HCT116 (cell line): ENCODE measurements at regions not wholly inside any gene's neighbourhood (a gene's known extent, or its start where the extent isn't known, plus 50 kb on each side); places are given as distances from the start of the nearest gene placed in this dataset.

Experiments
- ATAC-seq: fragments of 200-7000 bp; cut with Tn5 transposase; 2 replicates; pipeline ENCODE4 v1.9.1; 2020; ENCODE audit warnings: mild to moderate bottlenecking, moderate library complexity
- BruUV-seq: library from RNA; stranded (reverse); fragments of 400-500 nt; replicated peaks from 2 replicates; lab custom pipeline; 2021; lab: Mats Ljungman, UMichigan
- CTCF ChIA-PET: fragments of 300-600 bp; sonication (Branson Sonifier 250); formaldehyde crosslinking; loops from one replicate; lab custom pipeline; 2021; ENCODE audit warnings: antibody characterized with exemption; lab: Charles Lee
- POLR2A ChIA-PET: fragments of 300-600, 350-600 bp; sonication (Branson Sonifier 250); formaldehyde crosslinking; loops from one replicate; lab custom pipeline; 2021; ENCODE audit warnings: antibody characterized with exemption; lab: Charles Lee
- RAD21 ChIA-PET, 2 experiments: fragments of 300-600 bp; sonication (Branson Sonifier 250); formaldehyde crosslinking; loops; one replicate each; lab custom pipeline; 2023; ENCODE audit warnings: low total read pairs in 2 of 2; ENCODE audit not compliant: uncharacterized antibody in 2 of 2, unreplicated experiment in 2 of 2, low non-redundant PET in 1 of 2; lab: Charles Lee
- DNase-seq: peaks from one replicate; pipeline ENCODE4 v3.0.0-alpha.2; 2010; ENCODE audit warnings: low read depth, low spot score
- H2AFZ ChIP-seq: fragments of 200-600 bp; shearing (Covaris generic), sonication (generic); 2 replicates; pipeline ENCODE4 v1.6.1; 2017; ENCODE audit warnings: low read depth, mixed run types, mixed read lengths, antibody characterized with exemption, low read length; ENCODE audit not compliant: poor library complexity, severe bottlenecking
- H3K27ac ChIP-seq: 2 replicates; pipeline ENCODE4 v1.5.1; 2012; ENCODE audit warnings: low read depth, low read length
- H3K27me3 ChIP-seq: fragments of 200-600 bp; sonication (generic); 2 replicates; pipeline ENCODE4 v1.6.1; 2016; ENCODE audit warnings: mixed run types, low read length, mixed read lengths; ENCODE audit not compliant: insufficient read depth
- H3K36me3 ChIP-seq, 2 experiments: fragments of 200-500 bp in 1 of 2; fragments of 200-600 bp in 1 of 2; sonication (Bioruptor generic) in 1 of 2; sonication (generic) in 1 of 2; 2 replicates each; pipeline versions ENCODE4 v1.5.1 to v1.6.1; 2014 to 2016; ENCODE audit warnings: low read length in 2 of 2, inconsistent platforms in 1 of 2, mixed read lengths in 1 of 2, mixed run types in 1 of 2; ENCODE audit not compliant: insufficient read depth in 2 of 2, control insufficient read depth in 1 of 2
- H3K4me1 ChIP-seq, 2 experiments: fragments of 200-600 bp in 1 of 2; sonication (generic) in 1 of 2; 2 replicates each; pipeline versions ENCODE4 v1.5.1 to v1.6.1; 2012 to 2017; ENCODE audit warnings: low read length in 2 of 2, inconsistent platforms in 1 of 2, mild to moderate bottlenecking in 1 of 2, mixed read lengths in 1 of 2, mixed run types in 1 of 2, moderate library complexity in 1 of 2; ENCODE audit not compliant: insufficient read depth in 2 of 2, control insufficient read depth in 1 of 2
- H3K4me2 ChIP-seq: fragments of 200-600 bp; sonication (generic); 2 replicates; pipeline ENCODE4 v1.6.1; 2017; ENCODE audit warnings: mixed run types, low read length, mixed read lengths
- H3K4me3 ChIP-seq, 2 experiments: fragments of 200-600 bp in 1 of 2; sonication (generic) in 1 of 2; replicated peaks in 1 of 2; 2 replicates each; pipeline ENCODE4 v1.5.1; 2011 to 2016; ENCODE audit warnings: low read length in 2 of 2, control low read depth in 1 of 2, low read depth in 1 of 2, mild to moderate bottlenecking in 1 of 2, mixed read lengths in 1 of 2, mixed run types in 1 of 2
- H3K79me2 ChIP-seq: fragments of 200-600 bp; sonication (generic); 2 replicates; pipeline ENCODE4 v1.6.1; 2017; ENCODE audit warnings: mild to moderate bottlenecking, mixed run types, low read length, moderate library complexity, mixed read lengths; ENCODE audit not compliant: insufficient read depth
- H3K9ac ChIP-seq: fragments of 200-600 bp; sonication (generic); 2 replicates; pipeline ENCODE4 v1.6.1; 2016; ENCODE audit warnings: low read length, mixed read lengths
- H3K9me2 ChIP-seq: fragments of 200-600 bp; sonication (generic), shearing (Covaris generic); 2 replicates; pipeline ENCODE4 v1.6.1; 2017; ENCODE audit warnings: mixed run types, mild to moderate bottlenecking, moderate library complexity; ENCODE audit not compliant: insufficient read depth
- H3K9me3 ChIP-seq, 2 experiments: fragments of 200-500 bp in 1 of 2; fragments of 200-600 bp in 1 of 2; sonication (Bioruptor generic) in 1 of 2; sonication (generic) in 1 of 2; 2 replicates each; pipeline ENCODE4 v1.6.1; 2014 to 2017; ENCODE audit warnings: low read length in 2 of 2, mixed read lengths in 2 of 2, inconsistent platforms in 1 of 2, low read depth in 1 of 2, mild to moderate bottlenecking in 1 of 2, mixed run types in 1 of 2, moderate library complexity in 1 of 2; ENCODE audit not compliant: control insufficient read depth in 1 of 2, insufficient read depth in 1 of 2
- H4K20me1 ChIP-seq: fragments of 200-600 bp; sonication (generic), shearing (Covaris generic); 2 replicates; pipeline ENCODE4 v1.6.1; 2017; ENCODE audit warnings: mixed run types, mild to moderate bottlenecking, moderate library complexity; ENCODE audit not compliant: insufficient read depth
- ATF3 ChIP-seq: IDR thresholded peaks from 2 replicates; pipeline ENCODE4 v1.6.1; 2012
- CBX3 ChIP-seq: IDR thresholded peaks from 2 replicates; pipeline ENCODE4 v1.6.1; 2012; ENCODE audit warnings: low read depth
- CEBPB ChIP-seq: IDR thresholded peaks from 2 replicates; pipeline ENCODE4 v1.6.1; 2012; ENCODE audit warnings: low read depth
- CTCF ChIP-seq, 3 experiments: fragments of 200-600 bp in 1 of 3; sonication (generic) in 1 of 3; IDR thresholded peaks in 2 of 3; conservative IDR thresholded peaks in 1 of 3; 2 replicates each; pipeline ENCODE4 v1.5.1; 2012 to 2017; ENCODE audit warnings: low read depth in 2 of 3, low read length in 2 of 3, antibody characterized with exemption in 1 of 3, borderline replicate concordance in 1 of 3, control low read depth in 1 of 3, mild to moderate bottlenecking in 1 of 3, mixed read lengths in 1 of 3, mixed run types in 1 of 3, moderate library complexity in 1 of 3; ENCODE audit not compliant: insufficient read depth in 1 of 3
- EGR1 ChIP-seq: IDR thresholded peaks from 2 replicates; pipeline ENCODE4 v1.6.1; 2012; ENCODE audit warnings: low read depth
- ELF1 ChIP-seq: IDR thresholded peaks from 2 replicates; pipeline ENCODE4 v1.6.1; 2012; ENCODE audit warnings: low read depth, borderline replicate concordance
- EZH2phosphoT487 ChIP-seq: fragments of 200-600 bp; IDR thresholded peaks from 2 replicates; pipeline ENCODE4 v1.6.1; 2018; ENCODE audit warnings: antibody characterized with exemption, borderline replicate concordance
- FOSL1 ChIP-seq: IDR thresholded peaks from 2 replicates; pipeline ENCODE4 v1.6.1; 2012; ENCODE audit warnings: low read depth
- MAX ChIP-seq: IDR thresholded peaks from 2 replicates; pipeline ENCODE4 v1.6.1; 2012
- POLR2A ChIP-seq: IDR thresholded peaks from 2 replicates; pipeline ENCODE4 v1.7.0; 2011; ENCODE audit warnings: borderline replicate concordance; ENCODE audit not compliant: insufficient read depth, insufficient read length; ENCODE audit errors: extremely low read depth
- POLR2AphosphoS5 ChIP-seq: IDR thresholded peaks from 2 replicates; pipeline ENCODE4 v1.6.1; 2011; ENCODE audit warnings: mild to moderate bottlenecking, low read depth, low read length, moderate library complexity
- RAD21 ChIP-seq: IDR thresholded peaks from 2 replicates; pipeline ENCODE4 v1.6.1; 2012; ENCODE audit warnings: low read depth, mild to moderate bottlenecking
- SIN3A ChIP-seq: IDR thresholded peaks from 2 replicates; pipeline ENCODE4 v1.6.1; 2012; ENCODE audit warnings: low read depth
- SP1 ChIP-seq: IDR thresholded peaks from 2 replicates; pipeline ENCODE4 v1.6.1; 2012; ENCODE audit warnings: low read depth
- SRF ChIP-seq: IDR thresholded peaks from 2 replicates; pipeline ENCODE4 v1.6.1; 2012; ENCODE audit warnings: low read depth
- TCF7L2 ChIP-seq: IDR thresholded peaks from 2 replicates; pipeline ENCODE4 v1.7.0; 2011; ENCODE audit warnings: borderline replicate concordance, inconsistent platforms; ENCODE audit not compliant: insufficient read depth, insufficient read length; ENCODE audit errors: extremely low read depth
- ZFX ChIP-seq: fragments of 450-650 bp; IDR thresholded peaks from 2 replicates; pipeline ENCODE4 v1.6.1; 2017
- ZNF274 ChIP-seq: fragments of 200-500 bp; sonication (Bioruptor generic); IDR thresholded peaks from 2 replicates; pipeline ENCODE4 v1.6.1; 2014; ENCODE audit warnings: mild to moderate bottlenecking, low read depth, low read length, inconsistent platforms
- intact Hi-C: fragments of 100-400 bp; cut with micrococcal nuclease; formaldehyde crosslinking; loops from 2 replicates; pipeline ENCODE4 v1.10.0; 2022
- TF ChIP-seq, protein P1 (sequence below): IDR thresholded peaks from 2 replicates; pipeline ENCODE4 v1.6.1; 2012; ENCODE audit warnings: low read depth

- intact Hi-C loops: no loop called here
These were observed 69.0 kb upstream of the SPANXN1 start for GRCh38 chrX:145178268-145178667.

More at GRCh38 chrX:145178268-145178667, 69.0 kb upstream of the SPANXN1 start:
- no peak for ATAC-seq
- no peaks in the 10 kb centered on the region for H4K20me1 ChIP-seq
- no peak overlapping the region for H3K4me2 ChIP-seq
- H3K27me3 ChIP-seq: no peaks in the 10 kb centered on the region
- H3K4me1 ChIP-seq: no peaks in the 10 kb centered on the region
- H3K9ac ChIP-seq: no peak overlapping the region
- CTCF ChIA-PET: no interaction called here
- no peaks in the 10 kb centered on the region for H3K36me3 ChIP-seq
- no peak overlapping the region for H3K27ac ChIP-seq
- POLR2A ChIA-PET: no interaction called here
- H2AFZ ChIP-seq: no peak overlapping the region
- no peak for DNase-seq
- no peak overlapping the region for H3K4me3 ChIP-seq
- RAD21 ChIA-PET: no interaction called here
- H3K79me2 ChIP-seq: no peaks in the 10 kb centered on the region
- TF ChIP-seq, protein P1, sequence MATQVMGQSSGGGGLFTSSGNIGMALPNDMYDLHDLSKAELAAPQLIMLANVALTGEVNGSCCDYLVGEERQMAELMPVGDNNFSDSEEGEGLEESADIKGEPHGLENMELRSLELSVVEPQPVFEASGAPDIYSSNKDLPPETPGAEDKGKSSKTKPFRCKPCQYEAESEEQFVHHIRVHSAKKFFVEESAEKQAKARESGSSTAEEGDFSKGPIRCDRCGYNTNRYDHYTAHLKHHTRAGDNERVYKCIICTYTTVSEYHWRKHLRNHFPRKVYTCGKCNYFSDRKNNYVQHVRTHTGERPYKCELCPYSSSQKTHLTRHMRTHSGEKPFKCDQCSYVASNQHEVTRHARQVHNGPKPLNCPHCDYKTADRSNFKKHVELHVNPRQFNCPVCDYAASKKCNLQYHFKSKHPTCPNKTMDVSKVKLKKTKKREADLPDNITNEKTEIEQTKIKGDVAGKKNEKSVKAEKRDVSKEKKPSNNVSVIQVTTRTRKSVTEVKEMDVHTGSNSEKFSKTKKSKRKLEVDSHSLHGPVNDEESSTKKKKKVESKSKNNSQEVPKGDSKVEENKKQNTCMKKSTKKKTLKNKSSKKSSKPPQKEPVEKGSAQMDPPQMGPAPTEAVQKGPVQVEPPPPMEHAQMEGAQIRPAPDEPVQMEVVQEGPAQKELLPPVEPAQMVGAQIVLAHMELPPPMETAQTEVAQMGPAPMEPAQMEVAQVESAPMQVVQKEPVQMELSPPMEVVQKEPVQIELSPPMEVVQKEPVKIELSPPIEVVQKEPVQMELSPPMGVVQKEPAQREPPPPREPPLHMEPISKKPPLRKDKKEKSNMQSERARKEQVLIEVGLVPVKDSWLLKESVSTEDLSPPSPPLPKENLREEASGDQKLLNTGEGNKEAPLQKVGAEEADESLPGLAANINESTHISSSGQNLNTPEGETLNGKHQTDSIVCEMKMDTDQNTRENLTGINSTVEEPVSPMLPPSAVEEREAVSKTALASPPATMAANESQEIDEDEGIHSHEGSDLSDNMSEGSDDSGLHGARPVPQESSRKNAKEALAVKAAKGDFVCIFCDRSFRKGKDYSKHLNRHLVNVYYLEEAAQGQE: no peak
- no peak for TF ChIP-seq POLR2A
- TF ChIP-seq FOSL1: no peak
- no peak for TF ChIP-seq CEBPB
- no peak for TF ChIP-seq SRF
- TF ChIP-seq EGR1: no peak
- no peak for TF ChIP-seq ATF3
- TF ChIP-seq MAX: no peak
- no peak; a peak in 1 of 6 replicates for TF ChIP-seq CTCF (IDR thresholded peaks at IDR 0.05 in 2 of 3, conservative IDR thresholded peaks at IDR 0.05 in 1 of 3; ENCODE audit: borderline replicate concordance in 1 of 3, insufficient read depth in 1 of 3, low read depth in 2 of 3, low read length in 2 of 3)
- TF ChIP-seq ZNF274: no peak
- TF ChIP-seq TCF7L2: no peak
- no peak for TF ChIP-seq ELF1
- TF ChIP-seq ZFX: no peak
- TF ChIP-seq EZH2phosphoT487: no peak
- TF ChIP-seq CBX3: no peak
- TF ChIP-seq POLR2AphosphoS5: no peak
- TF ChIP-seq SP1: no peak
- TF ChIP-seq RAD21: no peak
- no peak for TF ChIP-seq SIN3A
- no peaks in the 10 kb centered on the region for H3K9me2 ChIP-seq
- no TSS peak for BruUV-seq
- no peaks in the 10 kb centered on the region for H3K9me3 ChIP-seq
